Tibial artery (tissue), 4 donors: ENCODE measurements at regions not wholly inside any gene's neighbourhood (a gene's known extent, or its start where the extent isn't known, plus 50 kb on each side); places are given as distances from the start of the nearest gene placed in this dataset.

ENCODE experiments used
- DNase-seq, 2 donors: peaks; one replicate each; pipeline ENCODE4 v3.0.0-alpha.2; 2019
- H3K27ac ChIP-seq, 2 donors: fragments of 200-600 bp; sonication (generic) in 1 of 2; 1 replicate in 1 of 2; 2 replicates in 1 of 2; pipeline ENCODE4 v1.5.1; 2018 to 2019; ENCODE audit warnings: mild to moderate bottlenecking in 1 of 2
- H3K27me3 ChIP-seq, 2 donors: fragments of 200-600 bp; sonication (generic) in 1 of 2; one replicate each; pipeline versions ENCODE4 v1.5.1 to v1.6.0; 2016 to 2019
- H3K36me3 ChIP-seq, 3 donors: fragments of 200-600 bp; sonication (generic) in 2 of 3; one replicate each; pipeline ENCODE4 v1.5.1; 2016 to 2019; ENCODE audit warnings: mild to moderate bottlenecking in 2 of 3
- H3K4me1 ChIP-seq, 4 donors: fragments of 200-600 bp; sonication (generic) in 2 of 4; 1 replicate in 3 of 4; 2 replicates in 1 of 4; pipeline ENCODE4 v1.5.1; 2016 to 2019
- H3K4me3 ChIP-seq, 2 donors: fragments of 200-600 bp; sonication (generic) in 1 of 2; 1 replicate in 1 of 2; 2 replicates in 1 of 2; pipeline ENCODE4 v1.5.1; 2018 to 2019; ENCODE audit warnings: mild to moderate bottlenecking in 2 of 2
- H3K9me3 ChIP-seq, 3 donors: fragments of 200-600 bp; sonication (generic) in 1 of 3; one replicate each; pipeline ENCODE4 v1.5.1; 2016 to 2019
- CTCF ChIP-seq, 2 experiments: fragments of 200-600 bp in 1 of 2; fragments of 450-650 bp in 1 of 2; IDR thresholded peaks; one replicate each; pipeline ENCODE4 v1.5.1; 2017 to 2019; ENCODE audit warnings: antibody characterized with exemption in 2 of 2, mild to moderate bottlenecking in 1 of 2, moderate library complexity in 1 of 2
- intact Hi-C: fragments of 100-400 bp; cut with DNase I; formaldehyde crosslinking; loops from one replicate; pipeline ENCODE4 v1.15.0; 2023; ENCODE audit warnings: low total_unique reads

GRCh38 chr16:65956100-65956499, 410.4 kb upstream of the CDH5 start:
- Histone ChIP-seq H3K36me3 (no peaks in the 10 kb centered on the region), H3K9me3 (no peaks in the 10 kb centered on the region)
- intact Hi-C loops, result no loop called here

GRCh38 chr16:65954446-65954845, 412.0 kb upstream of the CDH5 start:
- Histone ChIP-seq H3K4me1 (no peaks in the 10 kb centered on the region), H3K27ac (no peak overlapping the region), H3K27me3 (no peaks in the 10 kb centered on the region), H3K4me3 (no peak overlapping the region), H3K36me3 (no peaks in the 10 kb centered on the region), H3K9me3 (no peaks in the 10 kb centered on the region)
- no peak for DNase-seq
- intact Hi-C loops, result no loop called here
- no peak for TF ChIP-seq CTCF (IDR thresholded peaks at IDR 0.05)

More at GRCh38 chr16:65956100-65956499, 410.4 kb upstream of the CDH5 start:
- no peak overlapping the region for H3K27ac ChIP-seq
- no peak overlapping the region for H3K4me3 ChIP-seq
- H3K4me1 ChIP-seq, result no peaks in the 10 kb centered on the region
- H3K27me3 ChIP-seq, result no peaks in the 10 kb centered on the region
- no peak for TF ChIP-seq CTCF (IDR thresholded peaks at IDR 0.05)
- no peak for DNase-seq

- H3K9me3 ChIP-seq, result no peaks in the 10 kb centered on the region
- H3K27me3 ChIP-seq, result no peaks in the 10 kb centered on the region
- DNase-seq, result no peak
- H3K27ac ChIP-seq, result no peak overlapping the region
- H3K36me3 ChIP-seq, result no peaks in the 10 kb centered on the region
- H3K4me1 ChIP-seq, result no peaks in the 10 kb centered on the region
- no peak overlapping the region for H3K4me3 ChIP-seq
- no peak for TF ChIP-seq CTCF (IDR thresholded peaks at IDR 0.05)
- intact Hi-C loops, result no loop called here
These were observed 416.3 kb upstream of the CDH5 start for GRCh38 chr16:65950211-65950610.

GRCh38 chr16:65948361-65948760, 418.1 kb upstream of the CDH5 start:
- H3K27ac ChIP-seq, result no peak overlapping the region
- no peak for DNase-seq
- TF ChIP-seq CTCF (IDR thresholded peaks at IDR 0.05), result no peak
- no peaks in the 10 kb centered on the region for H3K27me3 ChIP-seq
- H3K4me1 ChIP-seq, result no peaks in the 10 kb centered on the region
- no peaks in the 10 kb centered on the region for H3K36me3 ChIP-seq
- intact Hi-C loops, result no loop called here
- no peaks in the 10 kb centered on the region for H3K9me3 ChIP-seq
- H3K4me3 ChIP-seq, result no peak overlapping the region

- H3K27me3 ChIP-seq, result no peaks in the 10 kb centered on the region
- H3K4me1 ChIP-seq, result no peaks in the 10 kb centered on the region
- no peaks in the 10 kb centered on the region for H3K36me3 ChIP-seq
- DNase-seq, result no peak
- no peaks in the 10 kb centered on the region for H3K9me3 ChIP-seq
- intact Hi-C loops, result no loop called here
- no peak for TF ChIP-seq CTCF (IDR thresholded peaks at IDR 0.05)
- no peak overlapping the region for H3K4me3 ChIP-seq
- H3K27ac ChIP-seq, result no peak overlapping the region
These were observed 418.5 kb upstream of the CDH5 start for GRCh38 chr16:65947951-65948350.

- Histone ChIP-seq H3K9me3 (no peaks in the 10 kb centered on the region), H3K27ac (no peak overlapping the region), H3K4me1 (no peaks in the 10 kb centered on the region), H3K4me3 (no peak overlapping the region), H3K27me3 (no peaks in the 10 kb centered on the region), H3K36me3 (no peaks in the 10 kb centered on the region)
- intact Hi-C loops, result no loop called here
- DNase-seq, result no peak
- TF ChIP-seq CTCF (IDR thresholded peaks at IDR 0.05), result no peak
These were observed 421.0 kb upstream of the CDH5 start for GRCh38 chr16:65945493-65945892.
